K562 (cell line): ENCODE measurements at regions not wholly inside any gene's neighbourhood (a gene's known extent, or its start where the extent isn't known, plus 50 kb on each side); places are given as distances from the start of the nearest gene placed in this dataset.

Experiments used
- ATAC-seq: fragments of 200-7000 bp; cut with Tn5 transposase; 3 replicates; pipeline ENCODE4 v1.9.1; 2020; ENCODE audit warnings: moderate library complexity
- BruUV-seq: library from RNA; stranded (reverse); fragments of 400-500 nt; replicated peaks from 2 replicates; lab custom pipeline; 2021; lab: Mats Ljungman, UMichigan
- CTCF ChIA-PET: fragments of 300-600 bp; formaldehyde crosslinking; extraction: SDS; loops from one replicate; lab custom pipeline; 2021; ENCODE audit warnings: low intra/inter-chr PET ratio; lab: Yijun Ruan, JAX
- POLR2A ChIA-PET: fragments of 300-600, 350-650 bp; sonication (Branson Sonifier 250); formaldehyde crosslinking; extraction: SDS; loops from one replicate; lab custom pipeline; 2021; ENCODE audit warnings: antibody characterized with exemption, inconsistent platforms; lab: Yijun Ruan, JAX
- DNase-seq, 4 experiments: peaks; one replicate each; pipeline versions ENCODE4 v3.0.0 to v3.0.0-alpha.2; 2011 to 2018; ENCODE audit warnings: low spot score in 3 of 4, mixed read lengths in 3 of 4; ENCODE audit errors: extremely low read depth in 1 of 4
- FAIRE-seq: peaks from 2 replicates; lab custom pipeline; 2011; peaks lifted over from hg19 to GRCh38; lab: Jason Lieb, UNC
- H2AFZ ChIP-seq: 2 replicates; pipeline ENCODE4 v1.6.0; 2011; ENCODE audit warnings: low read depth, low read length, control low read depth, inconsistent platforms
- H3K27ac ChIP-seq: fragments of 200-600 bp; 3 replicates; pipeline ENCODE4 v1.8.0; 2011; ENCODE audit warnings: low read depth, mild to moderate bottlenecking, control low read depth, inconsistent platforms, low read length, moderate library complexity, mixed read lengths; ENCODE audit errors: extremely low read depth
- H3K27me3 ChIP-seq, 2 experiments: fragments of 300-600 bp in 1 of 2; 2 replicates in 1 of 2; 3 replicates in 1 of 2; pipeline versions ENCODE4 v1.6.0 to v1.8.0; 2011; ENCODE audit warnings: inconsistent platforms in 2 of 2, low read length in 2 of 2, mild to moderate bottlenecking in 1 of 2, mixed read lengths in 1 of 2, moderate library complexity in 1 of 2; ENCODE audit not compliant: control insufficient read depth in 2 of 2, insufficient read depth in 2 of 2
- H3K36me3 ChIP-seq: fragments of 300-600 bp; 3 replicates; pipeline ENCODE4 v1.8.0; 2011; ENCODE audit warnings: mild to moderate bottlenecking, low read length, inconsistent platforms; ENCODE audit not compliant: control insufficient read depth, insufficient read depth
- H3K4me1 ChIP-seq, 2 experiments: fragments of 200-600 bp in 1 of 2; replicated peaks in 1 of 2; 2 replicates in 1 of 2; 3 replicates in 1 of 2; pipeline versions ENCODE4 v1.5.1 to v1.8.0; 2011; ENCODE audit warnings: inconsistent platforms in 2 of 2, low read length in 2 of 2, mild to moderate bottlenecking in 1 of 2, mixed read lengths in 1 of 2, moderate library complexity in 1 of 2; ENCODE audit not compliant: control insufficient read depth in 2 of 2, insufficient read depth in 2 of 2
- H3K4me2 ChIP-seq: 2 replicates; pipeline ENCODE4 v1.6.1; 2011; ENCODE audit warnings: low read length, control low read depth, inconsistent platforms, mixed read lengths; ENCODE audit not compliant: insufficient read depth
- H3K4me3 ChIP-seq: fragments of 200-600 bp; sonication (generic), shearing (Covaris generic); 2 replicates; pipeline ENCODE4 v1.5.1; 2016; ENCODE audit warnings: control low read depth, inconsistent platforms
- H3K79me2 ChIP-seq: fragments of 200-600 bp; 3 replicates; pipeline ENCODE4 v1.8.0; 2011; ENCODE audit warnings: low read length, inconsistent platforms; ENCODE audit not compliant: control insufficient read depth, insufficient read depth
- H3K9ac ChIP-seq, 2 experiments: 2 replicates each; pipeline versions ENCODE4 v1.6.0 to v1.6.1; 2011; ENCODE audit warnings: low read depth in 2 of 2, low read length in 2 of 2, control low read depth in 1 of 2, inconsistent platforms in 1 of 2, mild to moderate bottlenecking in 1 of 2, mixed read lengths in 1 of 2; ENCODE audit not compliant: insufficient read depth in 1 of 2
- H3K9me1 ChIP-seq: one replicate; pipeline ENCODE4 v1.6.0; 2011; ENCODE audit warnings: inconsistent platforms, mild to moderate bottlenecking, low read length, moderate library complexity; ENCODE audit not compliant: control insufficient read depth, insufficient read depth
- H3K9me3 ChIP-seq: replicated peaks from 2 replicates; pipeline ENCODE4 v1.5.1; 2011; ENCODE audit warnings: low read depth, low read length, inconsistent platforms; ENCODE audit not compliant: control insufficient read depth, insufficient read depth
- H4K20me1 ChIP-seq: replicated peaks from 2 replicates; pipeline ENCODE4 v1.6.1; 2011; ENCODE audit warnings: low read length, inconsistent platforms, mixed read lengths; ENCODE audit not compliant: control insufficient read depth, insufficient read depth
- BCL6 ChIP-seq: fragments of 250-450 bp; sonication (Bioruptor Pico); IDR thresholded peaks from 2 replicates; pipeline ENCODE4 v1.4.0; 2020
- BDP1 ChIP-seq: IDR thresholded peaks from 3 replicates; pipeline ENCODE4 v1.6.1; 2011; ENCODE audit not compliant: insufficient read length, insufficient read depth
- CREB1 ChIP-seq, 2 experiments: sonication (generic) in 1 of 2; formaldehyde crosslinking in 1 of 2; IDR thresholded peaks; 2 replicates each; pipeline versions ENCODE4 v1.6.1 to v1.8.0; 2012 to 2022; ENCODE audit warnings: inconsistent platforms in 1 of 2, mild to moderate bottlenecking in 1 of 2, missing genetic modification reagents in 1 of 2, moderate library complexity in 1 of 2
- ELF2 ChIP-seq: fragments of 250-450 bp; sonication (Bioruptor Pico); IDR thresholded peaks from 2 replicates; pipeline ENCODE4 v1.5.0; 2021; ENCODE audit warnings: mild to moderate bottlenecking
- FOXM1 ChIP-seq, 2 experiments: fragments of 450-650 bp in 1 of 2; sonication (generic) in 1 of 2; formaldehyde crosslinking in 1 of 2; IDR thresholded peaks; 2 replicates each; pipeline versions ENCODE4 v1.6.1 to v1.9.0; 2017 to 2022; ENCODE audit warnings: low read depth in 2 of 2, mild to moderate bottlenecking in 2 of 2, missing genetic modification reagents in 1 of 2, moderate library complexity in 1 of 2
- HDAC6 ChIP-seq: IDR thresholded peaks from 2 replicates; pipeline ENCODE4 v1.6.1; 2012; ENCODE audit warnings: low read depth, mild to moderate bottlenecking, control low read depth, inconsistent platforms, low read length, moderate library complexity
- IFI16 ChIP-seq: fragments of 250-450 bp; sonication (Bioruptor Pico); IDR thresholded peaks from 2 replicates; pipeline ENCODE4 v2.1.2; 2022; ENCODE audit warnings: mild to moderate bottlenecking, inconsistent platforms
- KAT8 ChIP-seq: fragments of 450-650 bp; IDR thresholded peaks from 2 replicates; pipeline ENCODE4 v1.6.1; 2016; ENCODE audit warnings: low read depth, mild to moderate bottlenecking
- PTBP1 ChIP-seq: fragments of 200-400 bp; formaldehyde crosslinking; IDR thresholded peaks from 2 replicates; pipeline ENCODE4 v1.6.1; 2017; ENCODE audit warnings: low read depth, low read length
- RBBP5 ChIP-seq: fragments of 200-600 bp; sonication (generic); IDR thresholded peaks from 2 replicates; pipeline ENCODE4 v1.6.1; 2012; ENCODE audit warnings: borderline replicate concordance, mild to moderate bottlenecking, low read length, control low read depth, inconsistent platforms; ENCODE audit not compliant: insufficient read depth, poor library complexity, severe bottlenecking
- SMAD3 ChIP-seq: fragments of 450-650 bp; formaldehyde crosslinking; conservative IDR thresholded peaks from 2 replicates; pipeline ENCODE4 v1.4.0; 2020; ENCODE audit warnings: mild to moderate bottlenecking
- ZNF384 ChIP-seq: IDR thresholded peaks from 2 replicates; pipeline ENCODE4 v1.6.1; 2012; ENCODE audit warnings: low read depth, low read length, improper control_type of control experiment
- ZNF583 ChIP-seq: fragments of 250-450 bp; sonication (Bioruptor Pico); IDR thresholded peaks from 2 replicates; pipeline ENCODE4 v1.4.0; 2020
- ZNF584 ChIP-seq: fragments of 200-800 bp; sonication (Bioruptor generic); IDR thresholded peaks from 2 replicates; pipeline ENCODE4 v1.6.1; 2016; ENCODE audit warnings: low read depth, mild to moderate bottlenecking, missing genetic modification characterization, missing compliant biosample characterization
- ZSCAN29 ChIP-seq: fragments of 450-650 bp; IDR thresholded peaks from 2 replicates; pipeline ENCODE4 v1.6.1; 2017
- WGBS: fragments of 100-300 bp; shearing (Covaris generic); methylation state at CpG from one replicate; pipeline ENCODE4 v1.1.6; 2016; ENCODE audit warnings: low coverage, mixed read lengths; ENCODE audit not compliant: insufficient coverage; ENCODE audit errors: missing lambda C conversion rate; 5-methylcytosine and 5-hydroxymethylcytosine counted together
- in situ Hi-C: fragments of 300-500 bp; cut with MboI; formaldehyde crosslinking; loops from 4 replicates; pipeline ENCODE4 v1.15.0; 2018; ENCODE audit warnings: inconsistent platforms, mixed read lengths
- intact Hi-C: fragments of 100-400 bp; cut with micrococcal nuclease; formaldehyde crosslinking; loops from 2 replicates; pipeline ENCODE4 v1.14.2; 2022
- TF ChIP-seq, protein P1 (sequence below): sonication (generic); formaldehyde crosslinking; IDR thresholded peaks from 2 replicates; pipeline ENCODE4 v1.8.0; 2023; ENCODE audit warnings: missing genetic modification reagents, mild to moderate bottlenecking, borderline replicate concordance
- TF ChIP-seq, protein P2 (sequence below): fragments of 450-650 bp; IDR thresholded peaks from 2 replicates; pipeline ENCODE4 v1.6.1; 2016

DNA sequence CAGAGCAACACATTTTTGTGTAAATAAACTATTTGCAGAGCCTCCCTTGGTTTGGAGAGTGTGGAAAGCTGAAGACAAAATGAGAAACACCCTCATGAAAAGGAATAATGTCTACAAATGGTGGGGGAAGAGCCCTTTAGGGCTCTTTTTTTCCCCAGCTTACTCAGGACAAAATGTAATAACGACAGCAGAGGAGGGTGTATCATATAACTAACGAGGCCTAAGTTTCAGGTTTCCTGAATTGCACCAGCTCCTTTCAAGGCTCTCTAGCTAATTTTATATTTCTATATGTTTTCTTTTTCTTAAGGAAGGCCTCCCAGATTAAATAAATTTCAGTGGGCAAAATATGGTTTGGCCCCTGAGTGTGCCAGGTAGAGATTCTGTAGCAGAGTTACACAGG is 116.3 kb downstream of the FEM1C start:
- TF ChIP-seq, protein P1, sequence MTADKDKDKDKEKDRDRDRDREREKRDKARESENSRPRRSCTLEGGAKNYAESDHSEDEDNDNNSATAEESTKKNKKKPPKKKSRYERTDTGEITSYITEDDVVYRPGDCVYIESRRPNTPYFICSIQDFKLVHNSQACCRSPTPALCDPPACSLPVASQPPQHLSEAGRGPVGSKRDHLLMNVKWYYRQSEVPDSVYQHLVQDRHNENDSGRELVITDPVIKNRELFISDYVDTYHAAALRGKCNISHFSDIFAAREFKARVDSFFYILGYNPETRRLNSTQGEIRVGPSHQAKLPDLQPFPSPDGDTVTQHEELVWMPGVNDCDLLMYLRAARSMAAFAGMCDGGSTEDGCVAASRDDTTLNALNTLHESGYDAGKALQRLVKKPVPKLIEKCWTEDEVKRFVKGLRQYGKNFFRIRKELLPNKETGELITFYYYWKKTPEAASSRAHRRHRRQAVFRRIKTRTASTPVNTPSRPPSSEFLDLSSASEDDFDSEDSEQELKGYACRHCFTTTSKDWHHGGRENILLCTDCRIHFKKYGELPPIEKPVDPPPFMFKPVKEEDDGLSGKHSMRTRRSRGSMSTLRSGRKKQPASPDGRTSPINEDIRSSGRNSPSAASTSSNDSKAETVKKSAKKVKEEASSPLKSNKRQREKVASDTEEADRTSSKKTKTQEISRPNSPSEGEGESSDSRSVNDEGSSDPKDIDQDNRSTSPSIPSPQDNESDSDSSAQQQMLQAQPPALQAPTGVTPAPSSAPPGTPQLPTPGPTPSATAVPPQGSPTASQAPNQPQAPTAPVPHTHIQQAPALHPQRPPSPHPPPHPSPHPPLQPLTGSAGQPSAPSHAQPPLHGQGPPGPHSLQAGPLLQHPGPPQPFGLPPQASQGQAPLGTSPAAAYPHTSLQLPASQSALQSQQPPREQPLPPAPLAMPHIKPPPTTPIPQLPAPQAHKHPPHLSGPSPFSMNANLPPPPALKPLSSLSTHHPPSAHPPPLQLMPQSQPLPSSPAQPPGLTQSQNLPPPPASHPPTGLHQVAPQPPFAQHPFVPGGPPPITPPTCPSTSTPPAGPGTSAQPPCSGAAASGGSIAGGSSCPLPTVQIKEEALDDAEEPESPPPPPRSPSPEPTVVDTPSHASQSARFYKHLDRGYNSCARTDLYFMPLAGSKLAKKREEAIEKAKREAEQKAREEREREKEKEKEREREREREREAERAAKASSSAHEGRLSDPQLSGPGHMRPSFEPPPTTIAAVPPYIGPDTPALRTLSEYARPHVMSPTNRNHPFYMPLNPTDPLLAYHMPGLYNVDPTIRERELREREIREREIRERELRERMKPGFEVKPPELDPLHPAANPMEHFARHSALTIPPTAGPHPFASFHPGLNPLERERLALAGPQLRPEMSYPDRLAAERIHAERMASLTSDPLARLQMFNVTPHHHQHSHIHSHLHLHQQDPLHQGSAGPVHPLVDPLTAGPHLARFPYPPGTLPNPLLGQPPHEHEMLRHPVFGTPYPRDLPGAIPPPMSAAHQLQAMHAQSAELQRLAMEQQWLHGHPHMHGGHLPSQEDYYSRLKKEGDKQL (CRISPR knock-in tag), result no peak
- no peak for TF ChIP-seq ZNF384
- TF ChIP-seq, protein P2, sequence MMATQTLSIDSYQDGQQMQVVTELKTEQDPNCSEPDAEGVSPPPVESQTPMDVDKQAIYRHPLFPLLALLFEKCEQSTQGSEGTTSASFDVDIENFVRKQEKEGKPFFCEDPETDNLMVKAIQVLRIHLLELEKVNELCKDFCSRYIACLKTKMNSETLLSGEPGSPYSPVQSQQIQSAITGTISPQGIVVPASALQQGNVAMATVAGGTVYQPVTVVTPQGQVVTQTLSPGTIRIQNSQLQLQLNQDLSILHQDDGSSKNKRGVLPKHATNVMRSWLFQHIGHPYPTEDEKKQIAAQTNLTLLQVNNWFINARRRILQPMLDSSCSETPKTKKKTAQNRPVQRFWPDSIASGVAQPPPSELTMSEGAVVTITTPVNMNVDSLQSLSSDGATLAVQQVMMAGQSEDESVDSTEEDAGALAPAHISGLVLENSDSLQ, result no peak
- no peak for TF ChIP-seq BDP1
- no peak for TF ChIP-seq ZSCAN29
- no peak for TF ChIP-seq SMAD3 (CRISPR knock-in tag)
- TF ChIP-seq CREB1 (IDR thresholded peaks at IDR 0.05), result no peak
- no peak for TF ChIP-seq CREB1 (CRISPR knock-in tag; IDR thresholded peaks at IDR 0.05)
- no peak for TF ChIP-seq PTBP1
- TF ChIP-seq ELF2 (CRISPR knock-in tag), result no peak
- no peak for TF ChIP-seq BCL6 (CRISPR knock-in tag)
- TF ChIP-seq ZNF583, result no peak
- TF ChIP-seq ZNF584 (CRISPR knock-in tag), result no peak
- no peak for TF ChIP-seq RBBP5
- no peak for TF ChIP-seq HDAC6
- TF ChIP-seq KAT8, result no peak
- TF ChIP-seq IFI16 (CRISPR knock-in tag), result no peak
- TF ChIP-seq FOXM1 (IDR thresholded peaks at IDR 0.05; ENCODE audit: low read depth), result no peak
- no peak for TF ChIP-seq FOXM1 (CRISPR knock-in tag; IDR thresholded peaks at IDR 0.05; ENCODE audit: low read depth)
- BruUV-seq, result no TSS peak
- Histone ChIP-seq H3K79me2 (no peaks in the 10 kb centered on the region), H3K9me1 (no peaks in the 10 kb centered on the region), H4K20me1 (no peaks in the 10 kb centered on the region), H3K9ac (no peak overlapping the region), H3K27ac (no peak overlapping the region), H3K27me3 (no peaks in the 10 kb centered on the region; a peak in 1 of 5 replicates), H2AFZ (no peak overlapping the region), H3K4me3 (no peak overlapping the region), H3K4me2 (no peak overlapping the region), H3K36me3 (no peaks in the 10 kb centered on the region), H3K4me1 (no peaks in the 10 kb centered on the region), H3K9me3 (no peaks in the 10 kb centered on the region)
- 3% methylated on average over 2 of the region's 2 CpGs for WGBS
- ChIA-PET POLR2A (interaction anchor here (1.4 kb wide), 1 partner anchor 21 kb away, joined by 5 read pairs; no protein-coding TSS in a partner anchor), CTCF (no interaction called here)
- in situ Hi-C loops, result no loop called here
- no peak for DNase-seq
- ATAC-seq, result no peak
- intact Hi-C loops, result no loop called here
- FAIRE-seq, result no peak
